ENCODE measurements at regions not wholly inside any gene's neighbourhood (a gene's known extent, or its start where the extent isn't known, plus 50 kb on each side); places are given as distances from the start of the nearest gene placed in this dataset.

- no peak for TF ChIP-seq CTCF (IDR thresholded peaks at IDR 0.05; ENCODE audit: insufficient read depth, low read length, poor library complexity, severe bottlenecking)
- H3K36me3 ChIP-seq (ENCODE audit: control insufficient read depth, insufficient read depth, low read length), result no peaks in the 10 kb centered on the region
- no peak for DNase-seq (ENCODE audit: low read depth)
Measured at GRCh38 chr12:97910559-97910958, 448.0 kb downstream of the RMST start.

GRCh38 chr12:97912943-97913342, 450.3 kb downstream of the RMST start:
- Histone ChIP-seq H3K36me3 (ENCODE audit: control insufficient read depth, insufficient read depth, low read length) (no peaks in the 10 kb centered on the region), H3K27me3 (ENCODE audit: control insufficient read depth, insufficient read depth, low read length) (no peaks in the 10 kb centered on the region), H3K4me3 (ENCODE audit: low read depth, low read length) (no peak overlapping the region)
- TF ChIP-seq CTCF (IDR thresholded peaks at IDR 0.05; ENCODE audit: insufficient read depth, low read length, poor library complexity, severe bottlenecking), result no peak
- no peak for DNase-seq (ENCODE audit: low read depth)

More at GRCh38 chr12:97910559-97910958, 448.0 kb downstream of the RMST start:
- Histone ChIP-seq H3K27me3 (ENCODE audit: control insufficient read depth, insufficient read depth, low read length) (no peaks in the 10 kb centered on the region), H3K4me3 (ENCODE audit: low read depth, low read length) (no peak overlapping the region)

- Histone ChIP-seq H3K36me3 (ENCODE audit: control insufficient read depth, insufficient read depth, low read length) (no peaks in the 10 kb centered on the region), H3K27me3 (ENCODE audit: control insufficient read depth, insufficient read depth, low read length) (no peaks in the 10 kb centered on the region), H3K4me3 (ENCODE audit: low read depth, low read length) (no peak overlapping the region)
- DNase-seq (ENCODE audit: low read depth), result peak; percentile 72
- TF ChIP-seq CTCF (IDR thresholded peaks at IDR 0.05; ENCODE audit: insufficient read depth, low read length, poor library complexity, severe bottlenecking), result no peak
Measured at GRCh38 chr12:97921979-97922722, 459.5 kb downstream of the RMST start.

GRCh38 chr12:97923546-97923945, 460.9 kb downstream of the RMST start:
- Histone ChIP-seq H3K27me3 (ENCODE audit: control insufficient read depth, insufficient read depth, low read length) (no peaks in the 10 kb centered on the region), H3K36me3 (ENCODE audit: control insufficient read depth, insufficient read depth, low read length) (no peaks in the 10 kb centered on the region), H3K4me3 (ENCODE audit: low read depth, low read length) (no peak overlapping the region)
- no peak for TF ChIP-seq CTCF (IDR thresholded peaks at IDR 0.05; ENCODE audit: insufficient read depth, low read length, poor library complexity, severe bottlenecking)
- DNase-seq (ENCODE audit: low read depth), result no peak

- Histone ChIP-seq H3K36me3 (ENCODE audit: control insufficient read depth, insufficient read depth, low read length) (no peaks in the 10 kb centered on the region), H3K27me3 (ENCODE audit: control insufficient read depth, insufficient read depth, low read length) (no peaks in the 10 kb centered on the region), H3K4me3 (ENCODE audit: low read depth, low read length) (no peak overlapping the region)
- no peak for DNase-seq (ENCODE audit: low read depth)
- TF ChIP-seq CTCF (IDR thresholded peaks at IDR 0.05; ENCODE audit: insufficient read depth, low read length, poor library complexity, severe bottlenecking), result no peak
Measured at GRCh38 chr12:97924122-97924521, 461.5 kb downstream of the RMST start.

GRCh38 chr12:97927977-97928376, 465.4 kb downstream of the RMST start:
- Histone ChIP-seq H3K4me3 (ENCODE audit: low read depth, low read length) (no peak overlapping the region), H3K27me3 (ENCODE audit: control insufficient read depth, insufficient read depth, low read length) (no peaks in the 10 kb centered on the region), H3K36me3 (ENCODE audit: control insufficient read depth, insufficient read depth, low read length) (no peaks in the 10 kb centered on the region)
- no peak for DNase-seq (ENCODE audit: low read depth)
- no peak for TF ChIP-seq CTCF (IDR thresholded peaks at IDR 0.05; ENCODE audit: insufficient read depth, low read length, poor library complexity, severe bottlenecking)

Data from kidney epithelial cell (primary cell).